DND-41 (cell line): ENCODE measurements at regions not wholly inside any gene's neighbourhood (a gene's known extent, or its start where the extent isn't known, plus 50 kb on each side); places are given as distances from the start of the nearest gene placed in this dataset.

Experiments used
- ATAC-seq: fragments of 200-7000 bp; cut with Tn5 transposase; 3 replicates; pipeline ENCODE4 v1.9.1; 2021; ENCODE audit warnings: low read depth; ENCODE audit not compliant: insufficient read depth
- DNase-seq: peaks from one replicate; pipeline ENCODE4 v3.0.0-alpha.2; 2020
- H2AFZ ChIP-seq: 2 replicates; pipeline ENCODE4 v1.6.0; 2012; ENCODE audit warnings: low read depth, low read length
- H3K27ac ChIP-seq: 2 replicates; pipeline ENCODE4 v1.5.1; 2012; ENCODE audit warnings: low read length, inconsistent platforms
- H3K27me3 ChIP-seq: fragments of 200-600 bp; sonication (generic); 2 replicates; pipeline ENCODE4 v1.6.0; 2012; ENCODE audit warnings: low read length, mild to moderate bottlenecking, inconsistent platforms; ENCODE audit not compliant: insufficient read depth, poor library complexity
- H3K36me3 ChIP-seq: 2 replicates; pipeline ENCODE4 v1.5.1; 2012; ENCODE audit warnings: low read length, inconsistent platforms; ENCODE audit not compliant: insufficient read depth
- H3K4me1 ChIP-seq: 2 replicates; pipeline ENCODE4 v1.5.1; 2012; ENCODE audit warnings: mild to moderate bottlenecking, low read length; ENCODE audit not compliant: insufficient read depth
- H3K4me2 ChIP-seq: 2 replicates; pipeline ENCODE4 v1.6.0; 2012; ENCODE audit warnings: mild to moderate bottlenecking, moderate library complexity, low read length, inconsistent platforms; ENCODE audit not compliant: insufficient read depth
- H3K4me3 ChIP-seq, 2 experiments: fragments of 200-600 bp in 1 of 2; shearing (Covaris generic) in 1 of 2; 2 replicates each; pipeline ENCODE4 v1.5.1; 2012 to 2016; ENCODE audit warnings: inconsistent platforms in 2 of 2, low read length in 2 of 2, mild to moderate bottlenecking in 2 of 2, low read depth in 1 of 2, moderate library complexity in 1 of 2
- H3K79me2 ChIP-seq: 2 replicates; pipeline ENCODE4 v1.6.0; 2012; ENCODE audit warnings: low read length, inconsistent platforms; ENCODE audit not compliant: insufficient read depth
- H3K9ac ChIP-seq: 2 replicates; pipeline ENCODE4 v1.6.0; 2012; ENCODE audit warnings: low read depth, mild to moderate bottlenecking, inconsistent platforms, low read length, moderate library complexity
- H3K9me3 ChIP-seq: 2 replicates; pipeline ENCODE4 v1.5.1; 2012; ENCODE audit warnings: low read length, moderate library complexity, mild to moderate bottlenecking, inconsistent platforms; ENCODE audit not compliant: insufficient read depth, severe bottlenecking
- H4K20me1 ChIP-seq: 2 replicates; pipeline ENCODE4 v1.6.0; 2012; ENCODE audit warnings: low read length; ENCODE audit not compliant: insufficient read depth
- EZH2 ChIP-seq: IDR thresholded peaks from 3 replicates; pipeline ENCODE4 v1.6.1; 2012; ENCODE audit warnings: borderline replicate concordance, low read depth, mild to moderate bottlenecking, moderate library complexity, low read length, inconsistent platforms; ENCODE audit not compliant: severe bottlenecking
- TF ChIP-seq, protein P1 (sequence below): IDR thresholded peaks from 2 replicates; pipeline ENCODE4 v1.5.1; 2012; ENCODE audit warnings: borderline replicate concordance, low read length, moderate library complexity, mild to moderate bottlenecking; ENCODE audit not compliant: poor library complexity, severe bottlenecking; ENCODE audit errors: extremely low read depth

DNA sequence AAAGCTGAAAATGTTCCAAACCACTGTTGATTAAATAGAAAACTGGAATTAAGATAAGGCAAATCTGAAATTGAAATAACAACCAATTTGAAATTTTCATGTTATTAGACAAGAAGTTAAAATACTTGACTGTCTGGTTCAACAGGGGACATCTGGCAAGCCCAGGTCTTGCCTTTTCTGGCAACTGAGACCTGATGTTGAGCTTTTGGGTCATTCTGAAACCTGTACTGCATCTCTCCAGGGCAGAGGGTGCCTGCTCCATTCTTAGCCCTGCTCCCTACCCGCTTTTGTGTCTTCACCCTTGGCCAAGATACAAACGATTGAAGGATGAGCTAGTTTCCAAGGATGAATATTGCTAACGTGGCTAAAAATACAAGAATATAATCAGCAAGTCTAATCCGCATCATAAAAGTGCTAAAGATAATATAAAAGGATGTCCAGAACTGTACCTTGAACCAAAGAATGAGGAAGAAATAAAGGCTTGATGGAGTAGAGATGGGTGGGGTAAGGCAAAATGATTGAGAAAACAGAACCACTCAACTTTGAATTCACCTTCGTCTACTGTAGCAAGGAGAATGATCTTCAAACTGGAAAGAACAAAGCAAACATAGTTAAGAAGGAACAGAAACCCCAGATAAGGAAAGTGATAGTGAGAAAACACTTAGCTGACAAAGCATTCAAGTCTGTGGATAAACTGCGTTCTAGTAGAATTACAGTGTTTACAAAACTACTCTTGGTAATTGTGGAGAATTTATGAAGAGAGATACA is 109.8 kb upstream of the MAN1A1 start:
- no peaks in the 10 kb centered on the region for H3K27me3 ChIP-seq
- no peaks in the 10 kb centered on the region for H3K79me2 ChIP-seq
- H3K36me3 ChIP-seq = no peaks in the 10 kb centered on the region
- ATAC-seq = no peak
- H2AFZ ChIP-seq = no peak overlapping the region
- H3K27ac ChIP-seq = no peak overlapping the region
- H4K20me1 ChIP-seq = no peaks in the 10 kb centered on the region
- TF ChIP-seq, protein P1, sequence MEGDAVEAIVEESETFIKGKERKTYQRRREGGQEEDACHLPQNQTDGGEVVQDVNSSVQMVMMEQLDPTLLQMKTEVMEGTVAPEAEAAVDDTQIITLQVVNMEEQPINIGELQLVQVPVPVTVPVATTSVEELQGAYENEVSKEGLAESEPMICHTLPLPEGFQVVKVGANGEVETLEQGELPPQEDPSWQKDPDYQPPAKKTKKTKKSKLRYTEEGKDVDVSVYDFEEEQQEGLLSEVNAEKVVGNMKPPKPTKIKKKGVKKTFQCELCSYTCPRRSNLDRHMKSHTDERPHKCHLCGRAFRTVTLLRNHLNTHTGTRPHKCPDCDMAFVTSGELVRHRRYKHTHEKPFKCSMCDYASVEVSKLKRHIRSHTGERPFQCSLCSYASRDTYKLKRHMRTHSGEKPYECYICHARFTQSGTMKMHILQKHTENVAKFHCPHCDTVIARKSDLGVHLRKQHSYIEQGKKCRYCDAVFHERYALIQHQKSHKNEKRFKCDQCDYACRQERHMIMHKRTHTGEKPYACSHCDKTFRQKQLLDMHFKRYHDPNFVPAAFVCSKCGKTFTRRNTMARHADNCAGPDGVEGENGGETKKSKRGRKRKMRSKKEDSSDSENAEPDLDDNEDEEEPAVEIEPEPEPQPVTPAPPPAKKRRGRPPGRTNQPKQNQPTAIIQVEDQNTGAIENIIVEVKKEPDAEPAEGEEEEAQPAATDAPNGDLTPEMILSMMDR = no peak
- no peak for TF ChIP-seq EZH2
- H3K4me1 ChIP-seq = peaks cover 23% of the 10 kb centered on the region
- no peak overlapping the region for H3K4me2 ChIP-seq
- peaks cover 4% of the 10 kb centered on the region for H3K9me3 ChIP-seq
- H3K4me3 ChIP-seq = no peak overlapping the region
- H3K9ac ChIP-seq = no peak overlapping the region
- no peak for DNase-seq

DNA sequence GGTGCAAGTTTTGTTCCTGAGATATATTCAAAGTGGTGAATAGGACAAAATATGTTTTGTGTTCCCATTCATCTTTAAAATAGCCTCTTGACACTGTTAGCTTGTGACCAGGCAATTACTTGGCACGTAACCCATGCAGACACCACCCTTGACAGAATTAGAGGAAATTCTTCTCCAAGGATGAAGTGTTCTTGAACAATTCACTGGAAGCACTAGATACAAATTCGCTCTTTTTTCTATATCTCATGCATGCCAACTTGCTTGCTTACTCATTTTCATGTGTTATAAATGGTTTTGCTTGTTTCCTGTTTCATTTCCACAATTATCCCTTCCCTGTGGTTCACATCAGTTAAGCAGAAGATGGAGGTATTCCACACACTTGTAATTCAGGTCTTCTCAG is 105.2 kb upstream of the MAN1A1 start:
- Histone ChIP-seq H3K4me2 (no peak overlapping the region), H3K27ac (no peak overlapping the region), H3K79me2 (no peaks in the 10 kb centered on the region), H2AFZ (no peak overlapping the region), H4K20me1 (no peaks in the 10 kb centered on the region), H3K4me3 (no peak overlapping the region), H3K4me1 (no peaks in the 10 kb centered on the region), H3K27me3 (no peaks in the 10 kb centered on the region), H3K36me3 (no peaks in the 10 kb centered on the region), H3K9ac (no peak overlapping the region), H3K9me3 (no peaks in the 10 kb centered on the region)
- ATAC-seq (no peak), DNase-seq (no peak)
- no peak for TF ChIP-seq EZH2
- TF ChIP-seq, protein P1 = no peak

DNA sequence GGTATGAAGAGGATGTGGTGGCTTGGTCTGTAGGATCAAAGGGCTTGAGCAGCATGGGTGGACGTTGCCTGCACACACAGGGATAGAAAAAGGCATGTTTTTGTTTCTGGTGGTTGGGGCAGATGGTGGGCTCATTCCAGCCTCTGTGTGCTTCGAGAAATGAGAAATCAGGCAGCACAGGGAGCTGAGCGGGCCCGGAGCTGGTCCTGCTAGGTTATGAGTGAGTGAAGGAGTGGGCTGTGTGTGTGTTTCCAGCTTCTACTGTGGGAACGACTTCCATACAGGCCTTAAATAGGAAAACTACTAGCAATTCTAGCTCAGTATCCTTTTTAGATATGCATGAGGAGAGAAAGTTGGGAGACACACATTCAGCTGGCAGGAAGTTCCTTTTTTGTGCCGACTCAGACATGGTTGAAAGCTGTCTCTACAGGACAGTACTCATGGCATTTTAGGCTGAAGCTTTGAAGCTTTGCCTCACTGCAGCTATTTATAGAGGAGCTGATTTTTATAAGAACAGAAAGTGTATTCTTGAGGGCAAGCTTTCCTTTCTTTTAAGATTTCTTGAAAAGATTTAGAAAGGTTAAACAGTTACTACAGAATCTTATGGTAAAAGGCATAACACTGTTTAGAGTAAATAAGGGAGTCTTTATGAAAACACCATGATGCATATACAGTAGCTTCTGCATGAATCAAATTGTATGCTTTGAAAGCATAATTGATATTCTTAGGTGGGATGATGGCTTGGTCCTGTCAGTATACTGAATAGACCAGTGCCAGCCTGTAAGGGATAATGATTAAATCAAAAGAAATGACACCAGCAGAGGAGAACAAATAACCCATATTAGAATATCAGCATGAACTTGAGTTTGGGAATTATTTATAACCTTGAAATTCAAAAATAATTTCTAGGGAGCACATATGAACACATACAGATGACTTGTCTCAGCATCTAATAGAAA is 104.0 kb upstream of the MAN1A1 start:
- Histone ChIP-seq H3K27me3 (no peaks in the 10 kb centered on the region), H3K4me2 (no peak overlapping the region), H3K27ac (no peak overlapping the region), H3K9ac (no peak overlapping the region), H3K4me3 (no peak overlapping the region), H4K20me1 (no peaks in the 10 kb centered on the region), H3K9me3 (no peaks in the 10 kb centered on the region), H3K79me2 (no peaks in the 10 kb centered on the region), H3K36me3 (no peaks in the 10 kb centered on the region), H3K4me1 (peaks cover 5% of the 10 kb centered on the region), H2AFZ (no peak overlapping the region)
- no peak for DNase-seq
- TF ChIP-seq, protein P1 = no peak
- no peak for TF ChIP-seq EZH2
- ATAC-seq = peak; percentile 53; the same call in 2 of the 3 replicates
